ENCODE measurements at regions not wholly inside any gene's neighbourhood (a gene's known extent, or its start where the extent isn't known, plus 50 kb on each side); places are given as distances from the start of the nearest gene placed in this dataset.

DNA sequence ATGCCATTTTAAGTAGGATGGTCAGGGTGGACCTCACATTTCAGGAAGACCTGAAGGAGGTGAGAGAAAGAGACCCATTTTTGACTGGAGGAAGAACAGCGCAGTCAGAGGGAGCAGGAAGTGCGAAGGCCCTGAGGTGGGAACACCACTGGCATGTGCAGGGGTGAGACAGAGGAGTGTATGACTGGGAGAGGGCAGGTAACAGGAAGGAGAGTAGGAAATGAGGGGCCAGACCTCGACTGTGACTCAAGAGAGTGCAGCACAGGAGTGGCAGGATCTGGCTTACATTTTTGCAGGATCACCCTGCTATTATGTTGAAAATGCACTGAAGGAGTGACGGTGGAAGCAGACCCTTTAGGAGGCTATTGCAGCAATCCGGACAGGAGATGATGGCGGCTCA lies 117.7 kb upstream of the CDYL start:
- Histone ChIP-seq H3K4me1 (ENCODE audit: insufficient read depth, low read length) (no peaks in the 10 kb centered on the region), H3K27me3 (ENCODE audit: low read length) (no peaks in the 10 kb centered on the region), H3K27ac (ENCODE audit: low read length) (no peak overlapping the region), H3K9ac (ENCODE audit: low read length) (no peak overlapping the region), H3K79me2 (ENCODE audit: low read length) (no peaks in the 10 kb centered on the region), H2AFZ (ENCODE audit: low read length) (no peak overlapping the region), H3K9me2 (replicated peaks; ENCODE audit: low read length) (no peaks in the 10 kb centered on the region), H3K4me3 (ENCODE audit: low read length) (no peak overlapping the region), H3K36me3 (ENCODE audit: low read depth, low read length) (no peaks in the 10 kb centered on the region), H3K4me2 (ENCODE audit: low read length) (no peak overlapping the region), H3F3A (ENCODE audit: low read length, unreplicated experiment) (no peaks in the 10 kb centered on the region), H3K9me3 (ENCODE audit: low read length) (no peaks in the 10 kb centered on the region), H4K20me1 (ENCODE audit: low read length) (no peaks in the 10 kb centered on the region)
- no TSS peak for BruUV-seq (replicated peaks)
- POLR2A ChIA-PET (ENCODE audit: unreplicated experiment): no interaction called here
- no peak for DNase-seq
- CTCF ChIA-PET: no interaction called here
- intact Hi-C loops (cut with micrococcal nuclease): no loop called here
- no peak for TF ChIP-seq EZH2phosphoT487 (IDR thresholded peaks at IDR 0.05; ENCODE audit: borderline replicate concordance, low read length)
- TF ChIP-seq, protein P1, sequence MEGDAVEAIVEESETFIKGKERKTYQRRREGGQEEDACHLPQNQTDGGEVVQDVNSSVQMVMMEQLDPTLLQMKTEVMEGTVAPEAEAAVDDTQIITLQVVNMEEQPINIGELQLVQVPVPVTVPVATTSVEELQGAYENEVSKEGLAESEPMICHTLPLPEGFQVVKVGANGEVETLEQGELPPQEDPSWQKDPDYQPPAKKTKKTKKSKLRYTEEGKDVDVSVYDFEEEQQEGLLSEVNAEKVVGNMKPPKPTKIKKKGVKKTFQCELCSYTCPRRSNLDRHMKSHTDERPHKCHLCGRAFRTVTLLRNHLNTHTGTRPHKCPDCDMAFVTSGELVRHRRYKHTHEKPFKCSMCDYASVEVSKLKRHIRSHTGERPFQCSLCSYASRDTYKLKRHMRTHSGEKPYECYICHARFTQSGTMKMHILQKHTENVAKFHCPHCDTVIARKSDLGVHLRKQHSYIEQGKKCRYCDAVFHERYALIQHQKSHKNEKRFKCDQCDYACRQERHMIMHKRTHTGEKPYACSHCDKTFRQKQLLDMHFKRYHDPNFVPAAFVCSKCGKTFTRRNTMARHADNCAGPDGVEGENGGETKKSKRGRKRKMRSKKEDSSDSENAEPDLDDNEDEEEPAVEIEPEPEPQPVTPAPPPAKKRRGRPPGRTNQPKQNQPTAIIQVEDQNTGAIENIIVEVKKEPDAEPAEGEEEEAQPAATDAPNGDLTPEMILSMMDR (conservative IDR thresholded peaks at IDR 0.05; ENCODE audit: low read depth, low read length): no peak
- no peak for TF ChIP-seq EZH2 (IDR thresholded peaks at IDR 0.05; ENCODE audit: low read length, unreplicated experiment)
- no peak for ATAC-seq

DNA sequence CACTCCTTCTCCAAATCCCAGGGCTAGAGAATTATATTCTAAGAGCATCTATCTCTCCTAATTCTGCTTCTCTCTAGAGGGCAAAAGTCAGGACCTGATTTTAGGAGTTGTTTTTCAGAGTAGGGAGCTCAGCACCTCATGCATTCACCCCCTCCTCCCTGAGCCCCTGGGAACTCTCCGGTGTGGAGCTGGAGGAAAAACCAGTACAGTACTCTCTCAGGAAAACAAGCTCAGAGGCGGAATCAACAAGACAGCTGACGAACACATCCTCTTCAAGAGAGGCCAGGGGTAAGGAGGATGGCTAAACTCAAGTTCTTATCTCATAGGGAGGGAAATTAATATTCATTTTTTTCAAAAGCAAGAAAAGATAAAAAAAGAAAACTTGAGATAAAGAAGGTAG lies 120.1 kb upstream of the CDYL start:
- ChIA-PET CTCF (no interaction called here), POLR2A (ENCODE audit: unreplicated experiment) (no interaction called here)
- Histone ChIP-seq H4K20me1 (ENCODE audit: low read length) (no peaks in the 10 kb centered on the region), H3K9ac (ENCODE audit: low read length) (no peak overlapping the region), H3F3A (ENCODE audit: low read length, unreplicated experiment) (no peaks in the 10 kb centered on the region), H3K79me2 (ENCODE audit: low read length) (no peaks in the 10 kb centered on the region), H2AFZ (ENCODE audit: low read length) (no peak overlapping the region), H3K27ac (ENCODE audit: low read length) (no peak overlapping the region), H3K27me3 (ENCODE audit: low read length) (no peaks in the 10 kb centered on the region), H3K36me3 (ENCODE audit: low read depth, low read length) (no peaks in the 10 kb centered on the region), H3K4me3 (ENCODE audit: low read length) (no peak overlapping the region), H3K4me1 (ENCODE audit: insufficient read depth, low read length) (no peaks in the 10 kb centered on the region), H3K9me3 (ENCODE audit: low read length) (peaks cover 5% of the 10 kb centered on the region; the same call in 1 of the 2 replicates), H3K9me2 (replicated peaks; ENCODE audit: low read length) (no peaks in the 10 kb centered on the region), H3K4me2 (ENCODE audit: low read length) (no peak overlapping the region)
- ATAC-seq: no peak
- BruUV-seq (replicated peaks): no TSS peak
- no peak for DNase-seq
- intact Hi-C loops (cut with micrococcal nuclease): no loop called here
- TF ChIP-seq EZH2phosphoT487 (IDR thresholded peaks at IDR 0.05; ENCODE audit: borderline replicate concordance, low read length): no peak
- no peak for TF ChIP-seq EZH2 (IDR thresholded peaks at IDR 0.05; ENCODE audit: low read length, unreplicated experiment)

- Histone ChIP-seq H3K79me2 (ENCODE audit: low read length) (no peaks in the 10 kb centered on the region), H3K27ac (ENCODE audit: low read length) (no peak overlapping the region), H4K20me1 (ENCODE audit: low read length) (no peaks in the 10 kb centered on the region), H2AFZ (ENCODE audit: low read length) (no peak overlapping the region), H3K4me2 (ENCODE audit: low read length) (no peak overlapping the region), H3K27me3 (ENCODE audit: low read length) (no peaks in the 10 kb centered on the region), H3K4me1 (ENCODE audit: insufficient read depth, low read length) (no peaks in the 10 kb centered on the region), H3K9me2 (replicated peaks; ENCODE audit: low read length) (no peaks in the 10 kb centered on the region), H3K36me3 (ENCODE audit: low read depth, low read length) (no peaks in the 10 kb centered on the region), H3F3A (ENCODE audit: low read length, unreplicated experiment) (no peaks in the 10 kb centered on the region), H3K4me3 (ENCODE audit: low read length) (no peak overlapping the region), H3K9me3 (ENCODE audit: low read length) (peaks cover 5% of the 10 kb centered on the region; the same call in 1 of the 2 replicates), H3K9ac (ENCODE audit: low read length) (no peak overlapping the region)
- ChIA-PET CTCF (no interaction called here), POLR2A (ENCODE audit: unreplicated experiment) (no interaction called here)
- no TSS peak for BruUV-seq (replicated peaks)
- ATAC-seq: no peak
- no peak for DNase-seq
- intact Hi-C loops (cut with micrococcal nuclease): no loop called here
- no peak for TF ChIP-seq EZH2 (IDR thresholded peaks at IDR 0.05; ENCODE audit: low read length, unreplicated experiment)
- TF ChIP-seq EZH2phosphoT487 (IDR thresholded peaks at IDR 0.05; ENCODE audit: borderline replicate concordance, low read length): no peak
Observed at GRCh38 chr6:4655196-4656025, 120.8 kb upstream of the CDYL start.
